HepG2 (cell line): ENCODE measurements at regions not wholly inside any gene's neighbourhood (a gene's known extent, or its start where the extent isn't known, plus 50 kb on each side); places are given as distances from the start of the nearest gene placed in this dataset.

Experiments used
- CC2D1A ChIP-seq: sonication (generic); formaldehyde crosslinking; IDR thresholded peaks from 2 replicates; pipeline ENCODE4 v1.8.1; 2023; ENCODE audit warnings: mild to moderate bottlenecking, missing genetic modification reagents
- SIX1 ChIP-seq: sonication (generic); formaldehyde crosslinking; IDR thresholded peaks from 2 replicates; pipeline ENCODE4 v1.4.0; 2020; ENCODE audit warnings: missing genetic modification reagents, borderline replicate concordance
- ZNF768 ChIP-seq: sonication (generic); formaldehyde crosslinking; IDR thresholded peaks from 2 replicates; pipeline ENCODE4 v1.4.0; 2020; ENCODE audit warnings: missing genetic modification reagents
- TF ChIP-seq, protein P1 (sequence below): sonication (generic); formaldehyde crosslinking; IDR thresholded peaks from 2 replicates; pipeline ENCODE4 v1.4.0; 2020; ENCODE audit warnings: mild to moderate bottlenecking, missing genetic modification reagents
- TF ChIP-seq, protein P2 (sequence below): sonication (generic); formaldehyde crosslinking; IDR thresholded peaks from 2 replicates; pipeline ENCODE4 v1.4.0; 2020; ENCODE audit warnings: missing genetic modification reagents
- TF ChIP-seq, protein P3 (sequence below), 2 experiments: sonication (generic) in 1 of 2; formaldehyde crosslinking in 1 of 2; IDR thresholded peaks; 2 replicates each; pipeline versions ENCODE4 v1.5.1 to v1.6.1; 2011 to 2020; ENCODE audit warnings: borderline replicate concordance in 1 of 2, low read depth in 1 of 2, low read length in 1 of 2, mild to moderate bottlenecking in 1 of 2, missing genetic modification reagents in 1 of 2, moderate library complexity in 1 of 2

DNA sequence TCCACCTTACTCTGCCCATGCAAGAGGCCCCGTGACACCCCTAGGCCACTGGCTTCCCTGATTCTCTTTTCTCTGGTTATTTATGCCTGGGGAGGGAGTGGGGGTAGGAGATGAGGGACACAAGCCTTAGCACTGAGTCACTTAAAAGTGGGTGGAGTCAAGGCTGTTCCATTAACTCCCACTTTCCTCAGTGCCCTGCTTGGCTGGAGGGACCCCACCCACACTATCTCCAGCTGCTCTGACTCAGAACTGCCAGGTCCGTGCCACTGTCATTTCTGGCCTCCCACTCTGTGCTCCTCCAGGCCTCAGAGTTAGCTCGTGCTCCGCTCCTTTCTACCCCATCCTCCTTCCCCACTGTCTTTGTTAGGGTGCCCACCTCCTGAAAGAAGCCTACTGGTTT is 113.4 kb upstream of the UQCRFS1 start (continued):
- TF ChIP-seq, protein P1, sequence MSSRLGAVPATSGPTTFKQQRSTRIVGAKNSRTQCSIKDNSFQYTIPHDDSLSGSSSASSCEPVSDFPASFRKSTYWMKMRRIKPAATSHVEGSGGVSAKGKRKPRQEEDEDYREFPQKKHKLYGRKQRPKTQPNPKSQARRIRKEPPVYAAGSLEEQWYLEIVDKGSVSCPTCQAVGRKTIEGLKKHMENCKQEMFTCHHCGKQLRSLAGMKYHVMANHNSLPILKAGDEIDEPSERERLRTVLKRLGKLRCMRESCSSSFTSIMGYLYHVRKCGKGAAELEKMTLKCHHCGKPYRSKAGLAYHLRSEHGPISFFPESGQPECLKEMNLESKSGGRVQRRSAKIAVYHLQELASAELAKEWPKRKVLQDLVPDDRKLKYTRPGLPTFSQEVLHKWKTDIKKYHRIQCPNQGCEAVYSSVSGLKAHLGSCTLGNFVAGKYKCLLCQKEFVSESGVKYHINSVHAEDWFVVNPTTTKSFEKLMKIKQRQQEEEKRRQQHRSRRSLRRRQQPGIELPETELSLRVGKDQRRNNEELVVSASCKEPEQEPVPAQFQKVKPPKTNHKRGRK (CRISPR knock-in tag), result no peak
- TF ChIP-seq ZNF768 (no peak), SIX1 (no peak), CC2D1A (CRISPR knock-in tag) (no peak)
- TF ChIP-seq, protein P2, sequence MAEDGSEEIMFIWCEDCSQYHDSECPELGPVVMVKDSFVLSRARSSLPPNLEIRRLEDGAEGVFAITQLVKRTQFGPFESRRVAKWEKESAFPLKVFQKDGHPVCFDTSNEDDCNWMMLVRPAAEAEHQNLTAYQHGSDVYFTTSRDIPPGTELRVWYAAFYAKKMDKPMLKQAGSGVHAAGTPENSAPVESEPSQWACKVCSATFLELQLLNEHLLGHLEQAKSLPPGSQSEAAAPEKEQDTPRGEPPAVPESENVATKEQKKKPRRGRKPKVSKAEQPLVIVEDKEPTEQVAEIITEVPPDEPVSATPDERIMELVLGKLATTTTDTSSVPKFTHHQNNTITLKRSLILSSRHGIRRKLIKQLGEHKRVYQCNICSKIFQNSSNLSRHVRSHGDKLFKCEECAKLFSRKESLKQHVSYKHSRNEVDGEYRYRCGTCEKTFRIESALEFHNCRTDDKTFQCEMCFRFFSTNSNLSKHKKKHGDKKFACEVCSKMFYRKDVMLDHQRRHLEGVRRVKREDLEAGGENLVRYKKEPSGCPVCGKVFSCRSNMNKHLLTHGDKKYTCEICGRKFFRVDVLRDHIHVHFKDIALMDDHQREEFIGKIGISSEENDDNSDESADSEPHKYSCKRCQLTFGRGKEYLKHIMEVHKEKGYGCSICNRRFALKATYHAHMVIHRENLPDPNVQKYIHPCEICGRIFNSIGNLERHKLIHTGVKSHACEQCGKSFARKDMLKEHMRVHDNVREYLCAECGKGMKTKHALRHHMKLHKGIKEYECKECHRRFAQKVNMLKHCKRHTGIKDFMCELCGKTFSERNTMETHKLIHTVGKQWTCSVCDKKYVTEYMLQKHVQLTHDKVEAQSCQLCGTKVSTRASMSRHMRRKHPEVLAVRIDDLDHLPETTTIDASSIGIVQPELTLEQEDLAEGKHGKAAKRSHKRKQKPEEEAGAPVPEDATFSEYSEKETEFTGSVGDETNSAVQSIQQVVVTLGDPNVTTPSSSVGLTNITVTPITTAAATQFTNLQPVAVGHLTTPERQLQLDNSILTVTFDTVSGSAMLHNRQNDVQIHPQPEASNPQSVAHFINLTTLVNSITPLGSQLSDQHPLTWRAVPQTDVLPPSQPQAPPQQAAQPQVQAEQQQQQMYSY (CRISPR knock-in tag), result no peak
- TF ChIP-seq, protein P3, sequence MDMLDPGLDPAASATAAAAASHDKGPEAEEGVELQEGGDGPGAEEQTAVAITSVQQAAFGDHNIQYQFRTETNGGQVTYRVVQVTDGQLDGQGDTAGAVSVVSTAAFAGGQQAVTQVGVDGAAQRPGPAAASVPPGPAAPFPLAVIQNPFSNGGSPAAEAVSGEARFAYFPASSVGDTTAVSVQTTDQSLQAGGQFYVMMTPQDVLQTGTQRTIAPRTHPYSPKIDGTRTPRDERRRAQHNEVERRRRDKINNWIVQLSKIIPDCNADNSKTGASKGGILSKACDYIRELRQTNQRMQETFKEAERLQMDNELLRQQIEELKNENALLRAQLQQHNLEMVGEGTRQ (IDR thresholded peaks at IDR 0.05; ENCODE audit: low read depth, low read length), result no peak
- TF ChIP-seq, protein P3 (CRISPR knock-in tag; IDR thresholded peaks at IDR 0.05; ENCODE audit: borderline replicate concordance), result no peak
- TF ChIP-seq, all 625 proteins: peak for 0
